CD14-positive monocyte (primary cell): ENCODE measurements at regions not wholly inside any gene's neighbourhood (a gene's known extent, or its start where the extent isn't known, plus 50 kb on each side); places are given as distances from the start of the nearest gene placed in this dataset.

ENCODE experiments used
- DNase-seq, 3 donors: peaks; one replicate each; pipeline ENCODE4 v3.0.0-alpha.2; 2011 to 2022
- H2AFZ ChIP-seq: 2 replicates; pipeline ENCODE4 v1.6.0; 2012; ENCODE audit warnings: mild to moderate bottlenecking, low read depth, low read length, inconsistent platforms; ENCODE audit not compliant: insufficient read depth, poor library complexity, severe bottlenecking
- H3K27ac ChIP-seq, 2 donors: 1 replicate in 1 of 2; 2 replicates in 1 of 2; pipeline ENCODE4 v1.5.1; 2012 to 2013; ENCODE audit warnings: low read length in 2 of 2, control low read depth in 1 of 2, inconsistent platforms in 1 of 2, low read depth in 1 of 2, mild to moderate bottlenecking in 1 of 2
- H3K27me3 ChIP-seq, 2 donors: one replicate each; pipeline versions ENCODE4 v1.6.0 to v1.6.1; 2011 to 2013; ENCODE audit warnings: low read length in 2 of 2; ENCODE audit not compliant: control insufficient read depth in 2 of 2, insufficient read depth in 2 of 2
- H3K36me3 ChIP-seq, 2 donors: replicated peaks in 1 of 2; 1 replicate in 1 of 2; 2 replicates in 1 of 2; pipeline versions ENCODE4 v1.5.1 to v1.6.1; 2012 to 2013; ENCODE audit warnings: low read length in 2 of 2, control low read depth in 1 of 2, inconsistent platforms in 1 of 2, mild to moderate bottlenecking in 1 of 2; ENCODE audit not compliant: insufficient read depth in 2 of 2, control insufficient read depth in 1 of 2
- H3K4me1 ChIP-seq, 2 donors: 1 replicate in 1 of 2; 2 replicates in 1 of 2; pipeline versions ENCODE4 v1.5.1 to v1.6.1; 2012 to 2013; ENCODE audit warnings: low read length in 2 of 2, control low read depth in 1 of 2, inconsistent platforms in 1 of 2, mild to moderate bottlenecking in 1 of 2, moderate library complexity in 1 of 2; ENCODE audit not compliant: insufficient read depth in 2 of 2, control insufficient read depth in 1 of 2
- H3K4me2 ChIP-seq: replicated peaks from 2 replicates; pipeline ENCODE3; 2012; ENCODE audit warnings: low read length, moderate library complexity, mild to moderate bottlenecking; ENCODE audit not compliant: poor library complexity, severe bottlenecking; ENCODE audit errors: extremely low read depth
- H3K4me3 ChIP-seq, 3 experiments: fragments of 200-600 bp in 1 of 3; sonication (generic) in 1 of 3; replicated peaks in 1 of 3; 1 replicate in 2 of 3; 2 replicates in 1 of 3; pipeline ENCODE4 v1.5.1; 2011 to 2013; ENCODE audit warnings: low read length in 3 of 3, mild to moderate bottlenecking in 3 of 3, control low read depth in 2 of 3, low read depth in 2 of 3, inconsistent platforms in 1 of 3, moderate library complexity in 1 of 3
- H3K79me2 ChIP-seq: 2 replicates; pipeline ENCODE4 v1.6.0; 2012; ENCODE audit warnings: mild to moderate bottlenecking, control low read depth, inconsistent platforms, low read length, moderate library complexity; ENCODE audit not compliant: insufficient read depth
- H3K9ac ChIP-seq: 2 replicates; pipeline ENCODE4 v1.6.0; 2017; ENCODE audit warnings: low read length, mild to moderate bottlenecking; ENCODE audit not compliant: insufficient read depth, poor library complexity, severe bottlenecking
- H3K9me3 ChIP-seq, 2 donors: replicated peaks in 1 of 2; 1 replicate in 1 of 2; 2 replicates in 1 of 2; pipeline versions ENCODE4 v1.5.1 to v1.6.1; 2012 to 2013; ENCODE audit warnings: low read length in 2 of 2, control low read depth in 1 of 2; ENCODE audit not compliant: control insufficient read depth in 1 of 2, insufficient read depth in 1 of 2
- H4K20me1 ChIP-seq: 2 replicates; pipeline ENCODE4 v1.6.0; 2012; ENCODE audit warnings: mild to moderate bottlenecking, low read length, control low read depth, moderate library complexity; ENCODE audit not compliant: insufficient read depth
- H3K27ac Mint-ChIP-seq, 7 donors: one replicate each; pipeline ENCODE4 v1.8.0; 2020; ENCODE audit warnings: mild to moderate bottlenecking in 7 of 7, mixed read lengths in 7 of 7, moderate library complexity in 6 of 7, inconsistent platforms in 2 of 7
- H3K27me3 Mint-ChIP-seq, 3 donors: one replicate each; pipeline ENCODE4 v1.8.0; 2021 to 2022; ENCODE audit warnings: low read depth in 3 of 3, mild to moderate bottlenecking in 3 of 3, mixed read lengths in 3 of 3, moderate library complexity in 3 of 3, inconsistent platforms in 1 of 3
- H3K36me3 Mint-ChIP-seq, 2 donors: one replicate each; pipeline ENCODE4 v1.8.0; 2020; ENCODE audit warnings: mixed read lengths in 2 of 2, inconsistent platforms in 1 of 2, mild to moderate bottlenecking in 1 of 2
- H3K4me1 Mint-ChIP-seq: one replicate; pipeline ENCODE4 v1.8.0; 2020; ENCODE audit warnings: mild to moderate bottlenecking, mixed read lengths
- H3K4me3 Mint-ChIP-seq, 2 donors: one replicate each; pipeline ENCODE4 v1.8.0; 2020; ENCODE audit warnings: mild to moderate bottlenecking in 2 of 2, mixed read lengths in 2 of 2, moderate library complexity in 1 of 2
- H3K9me3 Mint-ChIP-seq, 7 donors: one replicate each; pipeline ENCODE4 v1.8.0; 2020 to 2022; ENCODE audit warnings: mixed read lengths in 7 of 7, mild to moderate bottlenecking in 6 of 7, moderate library complexity in 6 of 7, inconsistent platforms in 2 of 7
- WGBS: methylation state at CpG from one replicate; pipeline ENCODE4 v1.1.5; 2013; ENCODE audit warnings: missing lambda C conversion rate; ENCODE audit not compliant: insufficient coverage; 5-methylcytosine and 5-hydroxymethylcytosine counted together
- intact Hi-C, 2 donors: fragments of 100-400 bp; cut with micrococcal nuclease; formaldehyde crosslinking; loops; one replicate each; pipeline versions ENCODE4 v1.15.0 to v1.15.1; 2023
- TF ChIP-seq, protein P1 (sequence below): fragments of 200-600 bp; IDR thresholded peaks from one replicate; pipeline ENCODE4 v1.8.0; 2022; ENCODE audit warnings: antibody characterized with exemption, mild to moderate bottlenecking

DNA sequence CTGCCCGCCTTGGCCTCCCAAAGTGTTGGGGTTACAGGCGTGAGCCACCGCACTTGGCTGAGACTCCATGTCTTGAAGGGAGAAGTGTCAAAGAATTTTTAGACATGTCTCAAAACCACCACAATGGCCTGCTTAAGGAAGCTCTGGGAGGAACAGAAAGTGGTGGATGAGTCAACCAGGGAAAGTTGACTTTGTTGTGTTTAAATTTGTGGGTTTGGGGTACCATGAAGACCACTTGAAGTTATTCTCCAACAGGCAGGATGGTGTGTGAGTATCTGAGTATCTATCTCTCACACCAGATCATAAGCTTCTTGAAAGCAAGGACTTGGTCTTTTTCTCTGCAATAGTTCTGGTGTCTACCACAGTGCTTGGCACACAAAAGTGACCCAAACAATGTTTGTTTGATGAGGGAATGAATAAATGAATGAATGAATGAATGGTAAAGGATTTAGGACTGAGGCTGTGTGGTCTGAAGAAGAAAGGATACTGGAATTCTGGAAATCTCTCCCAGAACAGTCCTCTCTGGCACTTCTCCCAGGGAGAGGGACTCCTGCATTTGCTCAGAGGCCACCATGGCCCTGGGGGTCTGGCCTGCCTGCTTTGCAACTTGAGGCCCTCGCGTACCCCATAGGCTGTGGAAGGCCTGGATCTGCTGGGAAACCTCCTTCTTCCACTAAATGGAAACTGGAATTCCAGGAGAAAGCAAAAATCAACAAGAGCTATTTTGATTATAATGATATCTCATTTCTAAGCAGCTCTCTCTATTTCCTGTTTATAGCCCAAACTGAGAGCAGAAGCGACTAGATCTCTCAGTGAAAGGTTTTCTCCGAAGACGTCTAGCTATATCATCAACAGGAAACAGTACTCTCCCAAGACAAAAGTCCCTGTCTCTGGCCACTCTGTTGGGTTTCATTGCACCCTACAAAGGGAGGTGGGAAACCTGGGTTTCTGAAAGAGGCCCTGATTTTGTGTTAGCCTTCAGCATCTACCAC, 187.9 kb downstream of the PALM2AKAP2 start:
- Histone ChIP-seq H3K4me3 (no peak overlapping the region), H3K27me3 (no peaks in the 10 kb centered on the region), H2AFZ (no peak overlapping the region), H3K4me1 (peaks cover 31 to 42% of the 10 kb centered on the region in 2 donors), H3K79me2 (no peaks in the 10 kb centered on the region), H3K27ac (peak overlapping the region in 1 of 2 donors; percentile 17), H3K9me3 (no peaks in the 10 kb centered on the region), H3K4me2 (no peak overlapping the region), H3K36me3 (no peaks in the 10 kb centered on the region), H3K9ac (no peak overlapping the region), H4K20me1 (no peaks in the 10 kb centered on the region)
- DNase-seq, result peak; percentile 45 to 74 (median 54)
- Mint-ChIP-seq H3K36me3 (no peaks in the 10 kb centered on the region), H3K27me3 (peaks cover 0 to 3% (median 2%) of the 10 kb centered on the region in 3 donors), H3K9me3 (no peaks in the 10 kb centered on the region), H3K4me1 (peaks cover 55% of the 10 kb centered on the region), H3K4me3 (no peak overlapping the region), H3K27ac (peak overlapping the region in 2 of 7 donors; percentile 68 to 76)
- WGBS, result no CpG with 5 or more reads among the region's 8 CpGs
- intact Hi-C loops, result no loop called here
- TF ChIP-seq, protein P1, sequence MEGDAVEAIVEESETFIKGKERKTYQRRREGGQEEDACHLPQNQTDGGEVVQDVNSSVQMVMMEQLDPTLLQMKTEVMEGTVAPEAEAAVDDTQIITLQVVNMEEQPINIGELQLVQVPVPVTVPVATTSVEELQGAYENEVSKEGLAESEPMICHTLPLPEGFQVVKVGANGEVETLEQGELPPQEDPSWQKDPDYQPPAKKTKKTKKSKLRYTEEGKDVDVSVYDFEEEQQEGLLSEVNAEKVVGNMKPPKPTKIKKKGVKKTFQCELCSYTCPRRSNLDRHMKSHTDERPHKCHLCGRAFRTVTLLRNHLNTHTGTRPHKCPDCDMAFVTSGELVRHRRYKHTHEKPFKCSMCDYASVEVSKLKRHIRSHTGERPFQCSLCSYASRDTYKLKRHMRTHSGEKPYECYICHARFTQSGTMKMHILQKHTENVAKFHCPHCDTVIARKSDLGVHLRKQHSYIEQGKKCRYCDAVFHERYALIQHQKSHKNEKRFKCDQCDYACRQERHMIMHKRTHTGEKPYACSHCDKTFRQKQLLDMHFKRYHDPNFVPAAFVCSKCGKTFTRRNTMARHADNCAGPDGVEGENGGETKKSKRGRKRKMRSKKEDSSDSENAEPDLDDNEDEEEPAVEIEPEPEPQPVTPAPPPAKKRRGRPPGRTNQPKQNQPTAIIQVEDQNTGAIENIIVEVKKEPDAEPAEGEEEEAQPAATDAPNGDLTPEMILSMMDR, result no peak

DNA sequence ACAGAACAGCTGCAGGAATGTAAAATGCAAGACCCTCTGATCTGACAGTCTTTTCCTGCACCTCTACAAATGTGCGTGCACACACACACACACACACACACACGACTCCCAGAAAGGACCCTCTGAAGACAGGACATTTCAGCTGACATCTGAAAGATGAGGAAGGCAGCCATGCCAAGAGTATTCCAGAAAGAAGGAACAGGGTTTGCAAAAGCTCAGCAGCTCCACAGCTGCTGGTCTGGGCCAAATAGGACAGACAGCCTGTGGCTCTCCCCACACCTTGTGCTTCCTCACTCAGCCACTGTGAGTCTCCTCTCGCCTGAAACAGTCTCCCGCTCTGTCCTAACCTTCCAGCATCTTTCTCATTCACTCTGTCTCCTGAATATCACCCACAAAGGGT, 189.0 kb downstream of the PALM2AKAP2 start:
- H4K20me1 ChIP-seq, result no peaks in the 10 kb centered on the region
- Mint-ChIP-seq H3K4me3 (no peak overlapping the region), H3K27me3 (peaks cover 0 to 5% (median 3%) of the 10 kb centered on the region in 3 donors), H3K4me1 (peaks cover 64% of the 10 kb centered on the region), H3K36me3 (no peaks in the 10 kb centered on the region), H3K9me3 (no peaks in the 10 kb centered on the region), H3K27ac (peak overlapping the region in 2 of 7 donors; percentile 10 to 76)
- TF ChIP-seq, protein P1, result no peak
- no peaks in the 10 kb centered on the region for H3K36me3 ChIP-seq
- 90% methylated on average over 3 of the region's 4 CpGs for WGBS
- DNase-seq, result no peak
- H2AFZ ChIP-seq, result no peak overlapping the region
- peaks cover 41 to 53% of the 10 kb centered on the region in 2 donors for H3K4me1 ChIP-seq
- H3K27me3 ChIP-seq, result peaks cover 0 to 2% of the 10 kb centered on the region in 2 donors
- H3K4me2 ChIP-seq, result no peak overlapping the region
- no peaks in the 10 kb centered on the region for H3K9me3 ChIP-seq
- intact Hi-C loops, result no loop called here
- H3K79me2 ChIP-seq, result no peaks in the 10 kb centered on the region
- no peak overlapping the region for H3K4me3 ChIP-seq
- no peak overlapping the region for H3K27ac ChIP-seq
- no peak overlapping the region for H3K9ac ChIP-seq
